T-helper 17 cell (primary cell): ENCODE measurements at regions not wholly inside any gene's neighbourhood (a gene's known extent, or its start where the extent isn't known, plus 50 kb on each side); places are given as distances from the start of the nearest gene placed in this dataset.

ENCODE experiments used
- ATAC-seq: fragments of 150-1000 bp; cut with Tn5 transposase; 2 replicates; pipeline ENCODE4 v1.10.0; 2021; ENCODE audit warnings: mild to moderate bottlenecking, moderate library complexity
- DNase-seq, 3 donors: peaks; one replicate each; pipeline versions ENCODE4 v3.0.0 to v3.0.0-alpha.2; 2020 to 2021
- H3K9me3 ChIP-seq: one replicate; pipeline ENCODE4 v1.7.0; 2013; ENCODE audit warnings: low read length, mild to moderate bottlenecking; ENCODE audit not compliant: control insufficient read depth, poor library complexity, severe bottlenecking
- H3K27ac Mint-ChIP-seq: one replicate; pipeline ENCODE4 v1.8.0; 2022; ENCODE audit warnings: mild to moderate bottlenecking, moderate library complexity, mixed read lengths
- H3K27me3 Mint-ChIP-seq: one replicate; pipeline ENCODE4 v1.8.0; 2022; ENCODE audit warnings: mixed read lengths
- H3K36me3 Mint-ChIP-seq: one replicate; pipeline ENCODE4 v1.8.0; 2022; ENCODE audit warnings: low read depth, mixed read lengths
- H3K4me1 Mint-ChIP-seq: one replicate; pipeline ENCODE4 v1.8.0; 2022; ENCODE audit warnings: mild to moderate bottlenecking, mixed read lengths
- H3K4me3 Mint-ChIP-seq: one replicate; pipeline ENCODE4 v1.8.0; 2022; ENCODE audit warnings: mild to moderate bottlenecking, moderate library complexity, mixed read lengths

DNA sequence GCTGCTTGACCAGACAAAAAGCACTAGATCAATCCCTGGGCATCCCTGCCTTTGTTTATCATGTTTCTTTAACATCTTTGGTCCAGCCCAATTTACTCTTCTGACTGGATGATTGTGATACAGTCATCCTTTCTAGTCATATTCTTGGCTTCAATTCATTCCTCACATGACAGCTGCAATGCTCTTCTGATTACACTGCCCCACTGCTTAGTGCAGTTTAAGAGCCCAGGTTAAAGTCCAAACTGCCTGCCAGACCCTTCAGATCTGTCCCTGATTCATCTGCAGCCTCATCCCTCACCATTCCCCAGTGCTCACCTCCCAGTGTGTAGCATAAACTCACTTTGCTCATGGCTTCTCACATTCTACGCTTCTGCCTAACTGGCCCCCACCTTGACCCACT is 383.8 kb downstream of the TNS3 start:
- Mint-ChIP-seq H3K4me3 (no peak overlapping the region), H3K27ac (no peak overlapping the region), H3K36me3 (no peaks in the 10 kb centered on the region), H3K27me3 (no peaks in the 10 kb centered on the region), H3K4me1 (no peaks in the 10 kb centered on the region)
- no peaks in the 10 kb centered on the region for H3K9me3 ChIP-seq
- DNase-seq: no peak
- no peak for ATAC-seq

- ATAC-seq (no peak), DNase-seq (no peak)
- no peaks in the 10 kb centered on the region for H3K4me1 Mint-ChIP-seq
- H3K9me3 ChIP-seq: no peaks in the 10 kb centered on the region
- no peaks in the 10 kb centered on the region for H3K27me3 Mint-ChIP-seq
- H3K4me3 Mint-ChIP-seq: no peak overlapping the region
- H3K36me3 Mint-ChIP-seq: no peaks in the 10 kb centered on the region
- H3K27ac Mint-ChIP-seq: no peak overlapping the region
These were observed 384.4 kb downstream of the TNS3 start for GRCh38 chr7:47197486-47197885.

GRCh38 chr7:47196737-47197136 is 385.2 kb downstream of the TNS3 start:
- DNase-seq: no peak
- H3K4me1 Mint-ChIP-seq: no peaks in the 10 kb centered on the region
- H3K27me3 Mint-ChIP-seq: no peaks in the 10 kb centered on the region
- H3K9me3 ChIP-seq: no peaks in the 10 kb centered on the region
- H3K27ac Mint-ChIP-seq: no peak overlapping the region
- ATAC-seq: no peak
- no peak overlapping the region for H3K4me3 Mint-ChIP-seq
- no peaks in the 10 kb centered on the region for H3K36me3 Mint-ChIP-seq

- Mint-ChIP-seq H3K4me1 (no peaks in the 10 kb centered on the region), H3K36me3 (no peaks in the 10 kb centered on the region), H3K27me3 (no peaks in the 10 kb centered on the region), H3K4me3 (no peak overlapping the region), H3K27ac (no peak overlapping the region)
- no peaks in the 10 kb centered on the region for H3K9me3 ChIP-seq
- ATAC-seq: no peak
- DNase-seq: no peak
These were observed 385.7 kb downstream of the TNS3 start for GRCh38 chr7:47196106-47196645.

DNA sequence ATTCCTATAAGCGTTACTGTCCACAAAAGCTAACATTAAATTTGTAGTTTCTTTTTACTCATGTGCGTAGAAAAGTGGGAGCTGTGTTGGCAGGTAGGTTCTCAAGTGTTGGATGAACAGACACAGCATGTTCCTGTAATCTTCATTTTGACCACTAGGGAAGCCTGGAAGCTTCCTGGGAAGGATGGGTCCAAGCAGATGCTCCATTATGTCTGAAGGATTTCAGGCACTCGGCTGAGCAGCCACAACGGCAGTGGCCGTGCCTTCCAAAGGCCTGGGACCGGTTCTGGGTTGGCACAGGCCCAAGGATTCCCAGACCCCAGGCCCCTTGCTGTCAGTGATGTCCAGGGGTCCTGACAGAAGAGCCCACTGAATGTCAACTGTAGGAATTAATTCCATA is 386.3 kb downstream of the TNS3 start:
- Mint-ChIP-seq H3K27ac (no peak overlapping the region), H3K4me3 (no peak overlapping the region), H3K36me3 (no peaks in the 10 kb centered on the region), H3K27me3 (no peaks in the 10 kb centered on the region), H3K4me1 (no peaks in the 10 kb centered on the region)
- ATAC-seq: no peak
- H3K9me3 ChIP-seq: no peaks in the 10 kb centered on the region
- no peak for DNase-seq

DNA sequence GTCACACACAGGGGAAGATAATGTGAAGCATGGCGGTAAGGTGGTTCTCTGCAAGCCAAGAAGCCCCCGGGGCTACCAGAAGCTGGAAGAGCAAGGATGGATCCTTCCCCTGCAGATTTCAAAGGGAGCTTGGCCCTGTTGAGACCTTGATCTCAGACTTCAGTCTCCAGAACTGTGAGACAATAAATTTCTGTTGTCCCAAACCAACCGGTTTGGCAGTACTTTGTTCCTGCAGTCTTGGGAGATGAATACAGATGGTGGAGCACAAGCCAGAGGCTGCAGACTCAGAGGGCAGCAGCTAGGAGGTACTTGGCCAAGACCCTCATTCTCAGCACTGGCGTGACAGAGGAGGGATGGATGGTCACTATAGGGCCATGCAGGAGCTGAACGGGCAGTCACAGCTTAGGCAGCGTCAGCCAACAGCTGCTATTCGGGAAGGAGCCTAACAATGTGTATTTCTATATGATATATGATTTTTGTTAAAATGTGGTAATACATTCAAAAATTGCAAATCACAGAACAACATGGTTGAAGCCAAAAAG is 387.3 kb downstream of the TNS3 start:
- Mint-ChIP-seq H3K4me3 (no peak overlapping the region), H3K4me1 (no peaks in the 10 kb centered on the region), H3K36me3 (no peaks in the 10 kb centered on the region), H3K27ac (no peak overlapping the region), H3K27me3 (no peaks in the 10 kb centered on the region)
- ATAC-seq (no peak), DNase-seq (no peak)
- H3K9me3 ChIP-seq: no peaks in the 10 kb centered on the region

DNA sequence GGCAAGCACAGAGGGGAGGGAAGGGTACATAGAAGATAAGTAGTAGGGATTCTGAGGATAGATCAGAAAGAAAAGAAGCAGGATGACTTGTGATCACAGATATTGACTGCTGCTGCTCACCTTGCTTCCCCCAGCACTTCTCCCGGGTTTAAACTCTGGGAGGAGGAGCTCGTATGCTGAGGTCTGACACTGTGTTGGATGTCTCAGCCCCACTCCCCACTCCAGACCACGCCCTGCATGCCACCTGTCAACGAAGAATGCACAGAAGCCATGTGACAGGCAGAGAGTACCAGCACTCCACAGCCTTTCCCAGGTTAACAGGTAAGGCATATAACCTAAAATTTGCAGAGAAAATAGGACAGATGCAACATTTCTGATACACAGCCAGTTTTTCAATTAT is 388.9 kb downstream of the TNS3 start:
- ATAC-seq (no peak), DNase-seq (no peak)
- no peak overlapping the region for H3K27ac Mint-ChIP-seq
- H3K27me3 Mint-ChIP-seq: no peaks in the 10 kb centered on the region
- no peaks in the 10 kb centered on the region for H3K36me3 Mint-ChIP-seq
- H3K4me1 Mint-ChIP-seq: no peaks in the 10 kb centered on the region
- H3K9me3 ChIP-seq: no peaks in the 10 kb centered on the region
- H3K4me3 Mint-ChIP-seq: no peak overlapping the region

- no peak for DNase-seq
- H3K9me3 ChIP-seq: no peaks in the 10 kb centered on the region
- no peak for ATAC-seq
- H3K36me3 Mint-ChIP-seq: no peaks in the 10 kb centered on the region
- no peak overlapping the region for H3K27ac Mint-ChIP-seq
- H3K4me3 Mint-ChIP-seq: no peak overlapping the region
- no peaks in the 10 kb centered on the region for H3K27me3 Mint-ChIP-seq
- H3K4me1 Mint-ChIP-seq: no peaks in the 10 kb centered on the region
These were observed 390.0 kb downstream of the TNS3 start for GRCh38 chr7:47191876-47192291.

GRCh38 chr7:47191316-47191715 is 390.6 kb downstream of the TNS3 start:
- no peaks in the 10 kb centered on the region for H3K27me3 Mint-ChIP-seq
- ATAC-seq (no peak), DNase-seq (no peak)
- H3K4me3 Mint-ChIP-seq: no peak overlapping the region
- no peaks in the 10 kb centered on the region for H3K9me3 ChIP-seq
- no peaks in the 10 kb centered on the region for H3K36me3 Mint-ChIP-seq
- H3K4me1 Mint-ChIP-seq: no peaks in the 10 kb centered on the region
- no peak overlapping the region for H3K27ac Mint-ChIP-seq

DNA sequence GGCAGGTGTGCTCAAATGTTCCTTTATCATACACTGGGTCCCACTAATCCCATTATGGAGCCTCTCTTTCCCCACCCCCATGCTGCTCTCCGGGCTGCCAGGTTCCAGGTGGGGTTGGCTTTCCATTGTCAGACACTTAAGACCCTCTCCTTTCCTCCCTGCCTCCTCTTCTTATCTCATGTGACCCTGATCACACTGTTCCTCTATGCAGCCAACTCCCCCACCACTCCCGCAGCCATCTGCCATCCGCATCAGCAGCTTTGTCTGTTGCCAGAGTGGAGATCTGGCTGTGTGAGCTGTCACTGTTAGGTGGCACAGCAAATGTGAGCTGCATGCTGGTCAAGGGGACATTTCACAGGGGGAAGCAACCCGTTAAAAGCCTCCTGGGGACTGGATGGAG is 391.4 kb downstream of the TNS3 start:
- DNase-seq (no peak), ATAC-seq (no peak)
- H3K36me3 Mint-ChIP-seq: no peaks in the 10 kb centered on the region
- H3K27me3 Mint-ChIP-seq: no peaks in the 10 kb centered on the region
- no peak overlapping the region for H3K4me3 Mint-ChIP-seq
- no peaks in the 10 kb centered on the region for H3K9me3 ChIP-seq
- H3K27ac Mint-ChIP-seq: no peak overlapping the region
- H3K4me1 Mint-ChIP-seq: no peaks in the 10 kb centered on the region

DNA sequence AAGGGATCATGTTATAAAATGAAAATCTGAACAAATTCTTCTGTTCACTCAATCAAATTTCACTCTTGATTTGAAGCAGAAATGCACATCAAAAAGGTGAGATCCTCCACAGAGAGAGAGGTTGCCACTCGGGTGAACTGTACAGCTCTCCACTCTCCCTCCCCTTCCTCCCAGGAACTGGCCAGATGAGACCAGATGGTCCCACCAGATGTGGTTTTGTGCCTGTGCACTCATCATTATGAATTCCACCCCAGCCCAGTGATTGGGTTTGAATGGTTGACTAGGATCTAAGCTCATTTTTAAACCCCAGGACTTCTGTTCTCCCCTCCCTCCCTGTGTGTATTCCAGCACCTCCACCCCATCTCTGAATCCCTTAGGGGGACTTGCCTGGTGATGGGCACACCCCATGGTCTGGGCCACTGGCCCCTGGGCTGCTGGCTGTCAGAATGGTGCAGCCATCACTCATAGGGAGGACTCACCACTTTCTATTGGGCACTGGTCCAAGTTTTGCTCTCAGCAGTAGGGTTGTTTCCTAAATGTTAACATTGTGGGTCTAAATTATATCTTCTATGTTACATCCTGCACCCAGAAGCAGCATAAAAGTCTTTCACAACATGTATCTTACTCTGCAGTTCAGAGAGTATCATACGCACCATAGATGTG is 393.1 kb downstream of the TNS3 start:
- Mint-ChIP-seq H3K27ac (no peak overlapping the region), H3K36me3 (no peaks in the 10 kb centered on the region), H3K4me1 (no peaks in the 10 kb centered on the region), H3K27me3 (no peaks in the 10 kb centered on the region), H3K4me3 (no peak overlapping the region)
- no peak for ATAC-seq
- no peak for DNase-seq
- no peaks in the 10 kb centered on the region for H3K9me3 ChIP-seq

DNA sequence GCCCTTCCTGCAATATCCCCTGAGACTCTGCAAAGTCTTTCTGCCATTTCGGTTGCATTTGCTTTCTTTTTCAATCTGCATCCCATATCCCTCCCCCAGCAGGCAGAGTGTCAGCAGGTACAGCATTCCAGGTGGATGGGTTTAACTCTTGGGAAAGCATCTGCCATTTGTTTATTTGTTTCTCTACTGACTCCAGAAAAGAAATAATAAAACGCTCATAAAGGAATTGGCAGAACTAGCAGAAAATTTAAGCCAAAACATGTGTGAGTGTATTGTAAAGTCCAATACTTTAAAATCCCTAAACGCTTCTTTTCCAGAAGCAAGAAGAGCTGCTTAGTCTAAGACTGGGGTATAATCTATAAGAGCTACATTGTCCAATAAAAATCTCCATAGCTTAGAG is 393.8 kb downstream of the TNS3 start:
- no peak for DNase-seq
- no peak for ATAC-seq
- Mint-ChIP-seq H3K27me3 (no peaks in the 10 kb centered on the region), H3K4me1 (no peaks in the 10 kb centered on the region), H3K27ac (no peak overlapping the region), H3K4me3 (no peak overlapping the region), H3K36me3 (no peaks in the 10 kb centered on the region)
- no peaks in the 10 kb centered on the region for H3K9me3 ChIP-seq

DNA sequence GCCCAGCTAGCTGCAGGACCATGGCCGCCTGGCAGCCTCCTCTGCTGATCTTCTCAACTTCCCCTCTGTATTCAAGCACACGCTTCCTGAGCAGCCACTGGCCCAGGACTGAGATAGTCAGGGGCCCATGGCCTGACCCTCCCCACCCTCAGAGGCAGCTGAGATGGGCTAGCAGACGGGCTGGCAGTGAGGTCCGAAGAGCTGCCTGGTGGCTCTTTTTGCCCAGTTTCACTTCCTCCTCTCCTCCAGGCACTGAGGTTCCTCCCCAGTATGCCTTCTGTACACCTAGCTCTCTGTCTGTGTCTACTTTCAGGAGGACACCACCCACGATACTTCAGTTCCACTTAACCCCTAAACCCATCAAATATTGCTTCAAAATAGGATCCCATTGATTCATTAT is 395.6 kb downstream of the TNS3 start:
- Mint-ChIP-seq H3K4me3 (no peak overlapping the region), H3K4me1 (no peaks in the 10 kb centered on the region), H3K27me3 (no peaks in the 10 kb centered on the region), H3K36me3 (no peaks in the 10 kb centered on the region), H3K27ac (no peak overlapping the region)
- no peaks in the 10 kb centered on the region for H3K9me3 ChIP-seq
- no peak for DNase-seq
- ATAC-seq: no peak

DNA sequence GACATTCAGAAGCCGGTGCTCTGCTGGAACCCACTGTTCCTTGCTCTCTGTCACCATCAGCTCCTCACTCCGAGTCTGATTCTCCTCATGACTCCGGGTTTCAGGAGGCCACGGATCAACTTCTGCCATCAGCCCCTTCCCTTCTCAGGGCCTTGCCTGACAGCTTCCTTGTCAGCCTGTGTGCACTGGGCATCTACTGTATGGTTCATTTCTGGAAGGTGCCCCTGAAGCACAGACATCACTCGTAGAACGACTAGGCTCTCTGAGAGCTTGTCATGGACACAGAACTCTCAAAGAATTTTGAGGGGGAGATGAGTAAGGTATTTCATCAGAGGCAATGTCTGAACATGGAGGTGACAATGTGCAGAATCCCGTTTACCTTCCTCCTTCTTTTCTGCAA is 396.1 kb downstream of the TNS3 start:
- ATAC-seq: no peak
- Mint-ChIP-seq H3K4me3 (no peak overlapping the region), H3K4me1 (no peaks in the 10 kb centered on the region), H3K36me3 (no peaks in the 10 kb centered on the region), H3K27ac (no peak overlapping the region), H3K27me3 (no peaks in the 10 kb centered on the region)
- no peaks in the 10 kb centered on the region for H3K9me3 ChIP-seq
- no peak for DNase-seq
